Esophagus squamous epithelium (tissue), 5 donors: ENCODE measurements at regions not wholly inside any gene's neighbourhood (a gene's known extent, or its start where the extent isn't known, plus 50 kb on each side); places are given as distances from the start of the nearest gene placed in this dataset.

Source experiments
- DNase-seq: peaks from one replicate; lab custom pipeline; 2025; lab: John Stamatoyannopoulos, UW
- H3K27ac ChIP-seq, 4 donors: fragments of 200-600 bp; sonication (generic); one replicate each; pipeline ENCODE4 v1.5.1; 2016 to 2019; ENCODE audit warnings: mild to moderate bottlenecking in 1 of 4
- H3K27me3 ChIP-seq, 4 donors: fragments of 200-600 bp; sonication (generic); 1 replicate in 3 of 4; 2 replicates in 1 of 4; pipeline versions ENCODE4 v1.5.1 to v1.6.0; 2017 to 2021; ENCODE audit warnings: antibody characterized with exemption in 1 of 4
- H3K36me3 ChIP-seq, 3 donors: fragments of 200-600 bp; sonication (generic); one replicate each; pipeline ENCODE4 v1.5.1; 2016 to 2019
- H3K4me1 ChIP-seq, 3 donors: fragments of 200-600 bp; sonication (generic); one replicate each; pipeline ENCODE4 v1.5.1; 2017 to 2019
- H3K4me3 ChIP-seq, 4 donors: fragments of 200-600 bp; sonication (generic); 1 replicate in 3 of 4; 2 replicates in 1 of 4; pipeline ENCODE4 v1.5.1; 2016 to 2019; ENCODE audit warnings: mild to moderate bottlenecking in 2 of 4, moderate library complexity in 1 of 4
- H3K9me3 ChIP-seq, 3 donors: fragments of 200-600 bp; sonication (generic); one replicate each; pipeline ENCODE4 v1.5.1; 2016 to 2019
- CTCF ChIP-seq, 6 experiments: fragments of 450-650 bp in 4 of 6; fragments of 200-600 bp in 2 of 6; sonication (generic) in 2 of 6; IDR thresholded peaks; one replicate each; pipeline ENCODE4 v1.5.1; 2016 to 2019; ENCODE audit warnings: antibody characterized with exemption in 6 of 6, mild to moderate bottlenecking in 4 of 6, moderate library complexity in 4 of 6
- POLR2A ChIP-seq, 4 donors: fragments of 450-650 bp; IDR thresholded peaks; one replicate each; pipeline ENCODE4 v1.6.1; 2017; ENCODE audit warnings: antibody characterized with exemption in 4 of 4, mild to moderate bottlenecking in 4 of 4, moderate library complexity in 3 of 4
- WGBS, 2 donors: methylation state at CpG; one replicate each; pipeline ENCODE4 v1.1.5; 2018; 5-methylcytosine and 5-hydroxymethylcytosine counted together
- intact Hi-C: fragments of 100-400 bp; cut with DNase I; formaldehyde crosslinking; loops from one replicate; pipeline ENCODE4 v1.15.0; 2022
- donor health status: DM: yes; HTN: yes; CAD: no.

GRCh38 chrX:25527156-25527555 is 511.4 kb upstream of the ARX start:
- DNase-seq, result no peak
- Histone ChIP-seq H3K27me3 (no peaks in the 10 kb centered on the region), H3K36me3 (no peaks in the 10 kb centered on the region), H3K4me3 (no peak overlapping the region), H3K9me3 (no peaks in the 10 kb centered on the region), H3K4me1 (no peaks in the 10 kb centered on the region), H3K27ac (no peak overlapping the region)
- 46 to 75% methylated on average over 1 of the region's 1 CpG for WGBS, 2 donors
- TF ChIP-seq POLR2A (IDR thresholded peaks at IDR 0.05), result no peak
- no peak for TF ChIP-seq CTCF (IDR thresholded peaks at IDR 0.05)
- intact Hi-C loops, result no loop called here

- intact Hi-C loops, result no loop called here
- WGBS, 2 donors, result 30 to 48% methylated on average over 3 of the region's 3 CpGs
Measured at GRCh38 chrX:25527596-25527995, 511.8 kb upstream of the ARX start.

GRCh38 chrX:25531096-25531495 is 515.3 kb upstream of the ARX start:
- no peak for DNase-seq
- WGBS, 2 donors, result 29 to 78% methylated on average over 1 of the region's 1 CpG
- Histone ChIP-seq H3K9me3 (no peaks in the 10 kb centered on the region), H3K36me3 (no peaks in the 10 kb centered on the region), H3K4me3 (no peak overlapping the region), H3K4me1 (no peaks in the 10 kb centered on the region), H3K27ac (no peak overlapping the region), H3K27me3 (no peaks in the 10 kb centered on the region)
- intact Hi-C loops, result no loop called here
- TF ChIP-seq CTCF (IDR thresholded peaks at IDR 0.05), result no peak
- TF ChIP-seq POLR2A (IDR thresholded peaks at IDR 0.05), result no peak

More at GRCh38 chrX:25527596-25527995, 511.8 kb upstream of the ARX start:
- Histone ChIP-seq H3K36me3 (no peaks in the 10 kb centered on the region), H3K9me3 (no peaks in the 10 kb centered on the region), H3K27ac (no peak overlapping the region), H3K27me3 (no peaks in the 10 kb centered on the region), H3K4me3 (no peak overlapping the region), H3K4me1 (no peaks in the 10 kb centered on the region)
- DNase-seq, result no peak
- TF ChIP-seq POLR2A (IDR thresholded peaks at IDR 0.05), result no peak
- no peak for TF ChIP-seq CTCF (IDR thresholded peaks at IDR 0.05)

- H3K27ac ChIP-seq, result no peak overlapping the region
- WGBS, 2 donors, result 88% methylated on average over 1 of the region's 1 CpG; no CpG with 5 or more reads in 1 of the 2 donors
- no peaks in the 10 kb centered on the region for H3K9me3 ChIP-seq
- H3K36me3 ChIP-seq, result no peaks in the 10 kb centered on the region
- H3K4me1 ChIP-seq, result no peaks in the 10 kb centered on the region
- intact Hi-C loops, result no loop called here
- no peak overlapping the region for H3K4me3 ChIP-seq
- H3K27me3 ChIP-seq, result no peaks in the 10 kb centered on the region
- no peak for TF ChIP-seq CTCF (IDR thresholded peaks at IDR 0.05)
- no peak for TF ChIP-seq POLR2A (IDR thresholded peaks at IDR 0.05)
- DNase-seq, result no peak
Measured at GRCh38 chrX:25534091-25534490, 518.3 kb upstream of the ARX start.

- no peaks in the 10 kb centered on the region for H3K27me3 ChIP-seq
- no peak for DNase-seq
- TF ChIP-seq POLR2A (IDR thresholded peaks at IDR 0.05) (no peak), CTCF (IDR thresholded peaks at IDR 0.05) (no peak)
- H3K36me3 ChIP-seq, result no peaks in the 10 kb centered on the region
- no peak overlapping the region for H3K4me3 ChIP-seq
- 56 to 60% methylated on average over 2 of the region's 2 CpGs for WGBS, 2 donors
- H3K27ac ChIP-seq, result no peak overlapping the region
- H3K9me3 ChIP-seq, result no peaks in the 10 kb centered on the region
- no peaks in the 10 kb centered on the region for H3K4me1 ChIP-seq
- intact Hi-C loops, result no loop called here
Measured at GRCh38 chrX:25536307-25536970, 520.7 kb upstream of the ARX start.
